Right lobe of liver (tissue), 6 donors: ENCODE measurements at regions not wholly inside any gene's neighbourhood (a gene's known extent, or its start where the extent isn't known, plus 50 kb on each side); places are given as distances from the start of the nearest gene placed in this dataset.
"Not testable (repeated sequence)": the region's sequence is repeated elsewhere in the genome, so short reads cannot be mapped to it uniquely, and the experiment has no call there.

ENCODE experiments used
- ATAC-seq, 4 donors: fragments of 200-7000 bp; cut with Tn5 transposase; one replicate each; pipeline ENCODE4 v1.9.1; 2020; ENCODE audit warnings: mild to moderate bottlenecking in 4 of 4, moderate library complexity in 4 of 4
- DNase-seq, 3 donors: peaks; one replicate each; pipeline ENCODE4 v3.0.0-alpha.2; 2020
- H3K27ac ChIP-seq, 3 donors: fragments of 200-600 bp; one replicate each; pipeline ENCODE4 v1.8.0; 2022
- H3K27me3 ChIP-seq, 2 donors: fragments of 200-600 bp; one replicate each; pipeline ENCODE4 v1.8.0; 2022
- H3K36me3 ChIP-seq, 4 donors: fragments of 200-600 bp; sonication (generic) in 1 of 4; one replicate each; pipeline versions ENCODE4 v1.5.1 to v1.8.0; 2017 to 2022; ENCODE audit warnings: control low read depth in 1 of 4
- H3K4me1 ChIP-seq, 4 donors: fragments of 200-600 bp; sonication (generic) in 1 of 4; one replicate each; pipeline versions ENCODE4 v1.5.1 to v1.8.0; 2017 to 2022; ENCODE audit warnings: control low read depth in 1 of 4
- H3K4me3 ChIP-seq, 3 donors: fragments of 200-600 bp; one replicate each; pipeline ENCODE4 v1.8.0; 2022
- H3K9me3 ChIP-seq, 4 donors: fragments of 200-600 bp; sonication (generic) in 1 of 4; one replicate each; pipeline versions ENCODE4 v1.5.1 to v1.8.0; 2017 to 2022; ENCODE audit warnings: control low read depth in 1 of 4
- POLR2A ChIP-seq: fragments of 450-650 bp; IDR thresholded peaks from one replicate; pipeline ENCODE4 v1.6.1; 2017; ENCODE audit warnings: antibody characterized with exemption, mild to moderate bottlenecking
- WGBS: methylation state at CpG from one replicate; pipeline ENCODE4 v1.1.6; 2018; ENCODE audit warnings: low coverage, low lambda C conversion rate; ENCODE audit not compliant: insufficient coverage; ENCODE audit errors: missing lambda C conversion rate; 5-methylcytosine and 5-hydroxymethylcytosine counted together
- intact Hi-C, 2 donors: fragments of 100-400 bp; cut with DNase I; formaldehyde crosslinking; loops; one replicate each; pipeline versions ENCODE4 v1.11.2 to v1.14.1; 2022
- TF ChIP-seq, protein P1 (sequence below), 4 donors: fragments of 200-600 bp in 3 of 4; fragments of 450-650 bp in 1 of 4; IDR thresholded peaks; one replicate each; pipeline versions ENCODE4 v1.5.1 to v1.8.0; 2016 to 2022; ENCODE audit warnings: antibody characterized with exemption in 4 of 4, mild to moderate bottlenecking in 2 of 4
- donor health status: DM: no; HTN: yes; CAD: no.
- donor health status: DM: no; HTN: no; CAD: no.
- donor health status: DM: no; HTN: no; CAD: no.
- donor health status: DM: no; HTN: yes; CAD: no.
- donor health status: DM: no; HTN: yes; CAD: no.

- H3K27ac ChIP-seq, H3K27me3 ChIP-seq, H3K9me3 ChIP-seq, H3K4me3 ChIP-seq, DNase-seq, intact Hi-C loops, H3K4me1 ChIP-seq, H3K36me3 ChIP-seq: not testable (repeated sequence)
- no CpG with 5 or more reads among the region's 63 CpGs for WGBS
- peak; percentile 21 to 64 (median 55) for ATAC-seq
These were observed 111.4 kb upstream of the PLEKHM1 start for GRCh38 chr17:45601605-45602539.

- H3K27me3 ChIP-seq, H3K36me3 ChIP-seq, H3K27ac ChIP-seq, H3K4me1 ChIP-seq, H3K9me3 ChIP-seq, DNase-seq, H3K4me3 ChIP-seq, ATAC-seq, intact Hi-C loops: not testable (repeated sequence)
- no CpG with 5 or more reads among the region's 1 CpG for WGBS
These were observed 115.2 kb upstream of the PLEKHM1 start for GRCh38 chr17:45605751-45606150.

- intact Hi-C loops, H3K27ac ChIP-seq, H3K4me1 ChIP-seq, H3K36me3 ChIP-seq, H3K27me3 ChIP-seq, H3K9me3 ChIP-seq: not testable (repeated sequence)
- peak; percentile 100 for ATAC-seq
- 0% methylated on average over 6 of the region's 16 CpGs for WGBS
- peak overlapping the region; percentile 18 to 61 (median 32) for H3K4me3 ChIP-seq
- peak; percentile 76 to 85 (median 81) for DNase-seq
These were observed 129.5 kb upstream of the PLEKHM1 start for GRCh38 chr17:45619984-45620405.

DNA sequence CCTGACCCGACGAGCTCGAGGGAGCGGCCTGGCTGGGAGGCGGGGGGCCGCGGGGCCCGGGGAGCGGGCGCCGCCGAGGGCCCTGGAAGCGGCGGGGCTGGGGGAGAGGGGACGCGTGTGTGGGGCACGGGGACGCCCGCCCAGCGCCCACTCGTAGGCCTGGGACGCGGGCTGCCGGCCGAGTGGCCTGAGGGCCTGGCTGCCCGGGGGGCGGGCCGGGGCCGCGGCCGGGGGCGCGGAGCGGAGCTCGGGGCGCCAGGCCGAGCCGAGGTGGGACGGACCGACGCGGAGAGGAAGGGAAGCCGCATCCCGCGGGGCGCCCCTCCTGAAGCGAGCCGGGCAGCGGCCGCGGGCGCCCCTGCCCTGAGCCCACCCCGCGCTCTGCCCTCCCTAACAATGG lies 129.9 kb upstream of the PLEKHM1 start:
- H3K4me1 ChIP-seq, H3K27me3 ChIP-seq, H3K27ac ChIP-seq, H3K9me3 ChIP-seq, intact Hi-C loops, H3K36me3 ChIP-seq: not testable (repeated sequence)
- WGBS = no CpG with 5 or more reads among the region's 54 CpGs
- ATAC-seq = peak; percentile 51 to 66 (median 57)
- peak overlapping the region; percentile 18 to 61 (median 32) for H3K4me3 ChIP-seq
- DNase-seq = peak in 1 of 3 donors; percentile 23

DNA sequence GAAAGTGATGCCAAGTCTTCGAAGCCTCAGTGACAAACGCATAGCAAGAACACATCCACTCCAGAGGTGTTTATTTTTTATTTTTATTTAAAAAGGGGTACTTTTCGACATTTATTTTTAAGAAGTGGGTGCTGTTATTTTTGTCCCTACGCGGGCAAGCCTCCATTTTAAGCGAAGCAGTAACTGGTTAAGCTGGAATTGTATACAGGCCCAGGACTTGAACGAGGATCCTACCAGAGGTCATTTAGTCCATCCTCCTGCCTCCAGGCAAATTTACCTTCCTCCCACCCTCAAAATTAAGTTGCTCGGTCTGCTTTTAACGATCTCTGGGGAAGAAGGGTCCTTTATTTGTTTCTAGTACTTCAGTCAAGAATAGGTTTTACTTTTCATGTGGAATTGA lies 130.6 kb upstream of the PLEKHM1 start:
- H3K27me3 ChIP-seq, H3K9me3 ChIP-seq, H3K36me3 ChIP-seq, intact Hi-C loops, H3K4me1 ChIP-seq, DNase-seq, ATAC-seq, H3K4me3 ChIP-seq, H3K27ac ChIP-seq: not testable (repeated sequence)
- WGBS = 51% methylated on average over 5 of the region's 9 CpGs

- intact Hi-C loops, H3K27ac ChIP-seq, H3K27me3 ChIP-seq, H3K36me3 ChIP-seq, H3K9me3 ChIP-seq, H3K4me1 ChIP-seq, H3K4me3 ChIP-seq, DNase-seq, ATAC-seq: not testable (repeated sequence)
- WGBS = 56% methylated on average over 1 of the region's 3 CpGs
These were observed 131.8 kb upstream of the PLEKHM1 start for GRCh38 chr17:45622295-45622694.

- H3K4me3 ChIP-seq = no peak overlapping the region
- TF ChIP-seq, protein P1, sequence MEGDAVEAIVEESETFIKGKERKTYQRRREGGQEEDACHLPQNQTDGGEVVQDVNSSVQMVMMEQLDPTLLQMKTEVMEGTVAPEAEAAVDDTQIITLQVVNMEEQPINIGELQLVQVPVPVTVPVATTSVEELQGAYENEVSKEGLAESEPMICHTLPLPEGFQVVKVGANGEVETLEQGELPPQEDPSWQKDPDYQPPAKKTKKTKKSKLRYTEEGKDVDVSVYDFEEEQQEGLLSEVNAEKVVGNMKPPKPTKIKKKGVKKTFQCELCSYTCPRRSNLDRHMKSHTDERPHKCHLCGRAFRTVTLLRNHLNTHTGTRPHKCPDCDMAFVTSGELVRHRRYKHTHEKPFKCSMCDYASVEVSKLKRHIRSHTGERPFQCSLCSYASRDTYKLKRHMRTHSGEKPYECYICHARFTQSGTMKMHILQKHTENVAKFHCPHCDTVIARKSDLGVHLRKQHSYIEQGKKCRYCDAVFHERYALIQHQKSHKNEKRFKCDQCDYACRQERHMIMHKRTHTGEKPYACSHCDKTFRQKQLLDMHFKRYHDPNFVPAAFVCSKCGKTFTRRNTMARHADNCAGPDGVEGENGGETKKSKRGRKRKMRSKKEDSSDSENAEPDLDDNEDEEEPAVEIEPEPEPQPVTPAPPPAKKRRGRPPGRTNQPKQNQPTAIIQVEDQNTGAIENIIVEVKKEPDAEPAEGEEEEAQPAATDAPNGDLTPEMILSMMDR (IDR thresholded peaks at IDR 0.05) = no peak
- no peak for TF ChIP-seq POLR2A
- peaks cover 0 to 16% (median 0%) of the 10 kb centered on the region in 4 donors for H3K36me3 ChIP-seq
- no peaks in the 10 kb centered on the region for H3K27me3 ChIP-seq
- ATAC-seq (no peak), DNase-seq (no peak)
- no peaks in the 10 kb centered on the region for H3K4me1 ChIP-seq
- H3K9me3 ChIP-seq = no peaks in the 10 kb centered on the region
- 83% methylated on average over 5 of the region's 5 CpGs for WGBS
- no peak overlapping the region for H3K27ac ChIP-seq
- intact Hi-C loops = no loop called here
These were observed 137.5 kb upstream of the PLEKHM1 start for GRCh38 chr17:45628019-45628418.
